ENCODE measurements at regions not wholly inside any gene's neighbourhood (a gene's known extent, or its start where the extent isn't known, plus 50 kb on each side); places are given as distances from the start of the nearest gene placed in this dataset.
"Not testable (repeated sequence)": the region's sequence is repeated elsewhere in the genome, so short reads cannot be mapped to it uniquely, and the experiment has no call there.

GRCh38 chr4:104549736-104550135, 55.0 kb upstream of the CXXC4 start:
- DNase-seq (ENCODE audit: low read depth), result no peak

GRCh38 chr4:104559502-104559901, 64.8 kb upstream of the CXXC4 start:
- DNase-seq (ENCODE audit: low read depth), result no peak

- DNase-seq (ENCODE audit: low read depth), result no peak
Observed at GRCh38 chr4:104571341-104571740, 76.6 kb upstream of the CXXC4 start.

DNA sequence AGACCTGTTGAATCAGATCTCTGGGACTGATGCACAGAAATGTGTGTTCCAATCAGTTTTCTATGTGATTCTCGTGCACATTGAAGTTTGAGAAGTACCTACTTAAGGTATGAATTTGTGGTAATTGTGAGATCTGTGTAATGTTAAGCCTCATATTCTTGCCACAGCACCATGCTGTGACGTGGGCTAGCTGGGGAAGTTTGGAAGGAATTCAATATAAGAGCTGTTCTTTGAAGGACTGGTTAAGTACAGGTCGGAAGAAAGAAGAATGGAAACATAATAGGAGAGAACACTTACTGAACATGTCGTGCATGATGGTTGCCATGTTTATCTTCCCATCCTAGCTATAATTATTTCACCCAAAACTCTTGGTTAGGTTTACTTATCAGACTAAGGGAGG, 79.7 kb upstream of the CXXC4 start:
- DNase-seq (ENCODE audit: low read depth), result no peak

GRCh38 chr4:104575278-104575677, 80.6 kb upstream of the CXXC4 start:
- no peak for DNase-seq (ENCODE audit: low read depth)

- DNase-seq (ENCODE audit: low read depth), result no peak
Observed at GRCh38 chr4:104577405-104577804, 82.7 kb upstream of the CXXC4 start.

DNA sequence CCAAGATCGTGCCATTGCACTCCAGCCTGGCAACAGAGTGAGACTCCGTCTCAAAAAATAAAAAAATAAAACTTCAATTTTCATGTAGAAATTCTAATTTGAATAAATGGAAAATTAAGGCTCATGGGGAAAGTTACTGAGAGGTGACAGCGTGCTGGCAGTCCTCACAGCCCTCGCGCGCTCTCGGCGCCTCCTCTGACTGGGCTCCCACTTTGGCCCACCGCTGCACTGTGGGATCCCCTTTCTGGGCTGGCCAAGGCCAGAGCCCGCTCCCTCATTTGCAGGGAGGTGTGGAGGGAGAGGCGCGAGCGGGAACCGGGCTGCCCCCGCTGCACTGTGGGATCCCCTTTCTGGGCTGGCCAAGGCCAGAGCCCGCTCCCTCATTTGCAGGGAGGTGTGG, 86.8 kb upstream of the CXXC4 start:
- not testable (repeated sequence) for DNase-seq (ENCODE audit: low read depth)

DNA sequence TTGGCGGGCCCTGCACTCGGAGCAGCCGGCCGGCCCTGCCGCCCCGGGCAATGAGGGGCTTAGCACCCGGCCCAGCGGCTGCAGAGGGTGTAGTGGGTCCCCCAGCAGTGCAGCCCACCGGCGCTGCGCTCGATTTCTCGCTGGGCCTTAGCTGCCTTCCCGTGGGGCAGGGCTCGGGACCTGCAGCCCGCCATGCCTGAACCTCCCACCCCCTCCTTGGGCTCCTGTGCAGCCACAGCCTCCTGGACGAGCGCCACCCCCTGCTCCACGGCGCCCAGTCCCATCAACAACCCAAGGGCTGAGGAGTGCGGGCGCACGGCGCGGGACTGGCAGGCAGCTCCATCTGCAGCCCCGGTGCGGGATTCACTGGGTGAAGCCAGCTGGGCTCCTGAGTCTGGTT, 87.4 kb upstream of the CXXC4 start:
- DNase-seq (ENCODE audit: low read depth), result not testable (repeated sequence)

GRCh38 chr4:104589264-104589868, 94.7 kb upstream of the CXXC4 start:
- no peak for DNase-seq (ENCODE audit: low read depth)

- no peak for DNase-seq (ENCODE audit: low read depth)
Observed at GRCh38 chr4:104591510-104591911, 96.8 kb upstream of the CXXC4 start.

DNA sequence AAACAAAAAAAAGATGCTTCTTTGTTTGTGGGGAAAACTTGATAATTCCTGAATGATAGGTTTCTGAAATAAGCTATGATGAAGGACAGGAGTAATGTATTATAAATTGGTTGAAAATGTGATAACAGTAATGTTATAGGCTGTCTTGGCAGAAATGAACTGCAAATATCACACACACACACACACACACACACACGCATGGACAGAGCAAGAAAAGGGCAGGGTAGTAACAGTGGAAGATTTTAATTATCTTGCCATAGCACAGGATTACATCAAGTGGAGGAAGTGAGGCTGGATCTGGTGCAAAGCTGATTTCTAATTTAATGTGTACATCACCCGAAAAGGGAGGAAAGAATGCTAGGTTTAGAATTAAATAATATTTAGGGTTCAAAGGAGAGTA, 97.5 kb upstream of the CXXC4 start:
- no peak for DNase-seq (ENCODE audit: low read depth)

GRCh38 chr4:104593019-104593418, 98.3 kb upstream of the CXXC4 start:
- no peak for DNase-seq (ENCODE audit: low read depth)

DNA sequence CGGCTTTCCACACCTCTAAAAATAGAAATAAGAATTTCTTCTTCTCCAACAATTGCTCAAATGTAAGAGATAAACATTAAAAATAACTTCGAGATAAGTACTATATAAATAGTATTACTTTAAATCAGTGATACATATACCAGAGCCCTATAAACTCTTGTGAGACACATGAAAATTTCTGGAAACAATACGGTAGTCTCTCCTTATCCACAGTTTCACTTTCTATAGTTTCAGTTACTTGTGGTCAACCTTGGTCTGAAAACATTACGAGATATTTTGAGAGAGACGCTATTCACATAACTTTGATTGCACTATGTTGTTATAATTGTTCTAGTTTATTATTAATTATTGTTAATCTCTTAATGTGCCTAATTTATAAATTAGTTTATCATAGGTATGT, 101.5 kb upstream of the CXXC4 start:
- no peak for DNase-seq (ENCODE audit: low read depth)

GRCh38 chr4:104615496-104615895, 120.8 kb upstream of the CXXC4 start:
- DNase-seq (ENCODE audit: low read depth), result no peak

DNA sequence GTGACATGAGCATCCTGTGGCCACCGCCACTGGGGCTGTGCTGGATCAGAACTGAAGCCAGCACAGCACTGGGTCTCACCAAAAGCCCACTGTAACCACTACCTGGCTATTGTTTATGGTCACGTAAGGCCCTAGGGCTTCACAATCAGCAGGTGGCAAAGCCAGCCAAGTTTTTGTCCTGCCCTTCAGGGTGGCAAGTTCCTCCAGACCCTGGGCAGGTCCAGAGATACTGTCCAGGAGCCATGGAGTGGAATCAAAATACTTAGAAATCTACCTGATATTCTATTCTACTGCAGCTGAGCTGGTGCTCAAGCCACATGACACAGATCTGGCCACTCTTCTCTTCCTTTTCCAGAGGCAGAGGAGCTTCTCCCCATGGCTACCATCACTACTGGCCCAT, 121.2 kb upstream of the CXXC4 start:
- DNase-seq (ENCODE audit: low read depth), result no peak

GRCh38 chr4:104616401-104616820, 121.7 kb upstream of the CXXC4 start:
- no peak for DNase-seq (ENCODE audit: low read depth)

- DNase-seq (ENCODE audit: low read depth), result no peak
Observed at GRCh38 chr4:104625706-104626105, 131.0 kb upstream of the CXXC4 start.

DNA sequence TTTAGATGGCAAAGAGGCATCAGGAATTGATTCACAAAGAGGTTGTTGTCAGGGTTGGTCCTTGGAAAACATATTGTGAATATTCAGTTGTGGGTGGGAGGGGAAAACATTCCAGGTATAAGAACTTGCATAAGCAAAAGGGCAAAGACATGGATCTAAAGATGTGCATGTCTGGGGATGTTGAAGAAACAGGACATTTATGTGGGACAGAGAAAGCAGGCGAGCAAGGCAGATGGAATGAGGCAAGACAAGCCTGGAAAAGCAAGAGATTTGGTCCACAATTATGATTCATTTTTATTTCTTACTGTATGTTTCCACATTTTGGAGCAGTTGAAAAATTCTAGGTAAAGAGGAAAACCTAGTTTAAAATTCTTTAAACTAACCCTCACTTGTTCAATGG, 134.9 kb upstream of the CXXC4 start:
- DNase-seq (ENCODE audit: low read depth), result no peak

DNA sequence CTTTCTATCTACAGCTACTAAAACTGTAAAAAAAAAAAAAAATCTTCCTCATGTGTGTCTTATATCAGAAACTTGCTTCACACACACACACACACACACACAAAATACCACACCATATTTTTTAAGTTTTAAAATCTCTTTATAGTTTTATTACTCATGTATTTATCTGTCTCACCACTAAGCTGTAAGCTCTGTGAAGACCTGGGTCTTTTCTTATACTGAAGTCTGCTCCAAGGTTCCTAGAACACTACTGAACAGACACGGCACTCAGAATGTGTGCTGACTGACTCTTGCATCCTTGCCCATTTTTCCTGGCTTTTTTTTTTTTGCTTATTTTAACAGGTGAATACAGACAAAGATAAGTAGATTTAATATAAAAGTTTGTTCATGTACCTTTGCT, 135.6 kb upstream of the CXXC4 start:
- DNase-seq (ENCODE audit: low read depth), result no peak

- DNase-seq (ENCODE audit: low read depth), result no peak
Observed at GRCh38 chr4:104631000-104631399, 136.3 kb upstream of the CXXC4 start.

GRCh38 chr4:104641418-104641817, 146.7 kb upstream of the CXXC4 start:
- no peak for DNase-seq (ENCODE audit: low read depth)

DNA sequence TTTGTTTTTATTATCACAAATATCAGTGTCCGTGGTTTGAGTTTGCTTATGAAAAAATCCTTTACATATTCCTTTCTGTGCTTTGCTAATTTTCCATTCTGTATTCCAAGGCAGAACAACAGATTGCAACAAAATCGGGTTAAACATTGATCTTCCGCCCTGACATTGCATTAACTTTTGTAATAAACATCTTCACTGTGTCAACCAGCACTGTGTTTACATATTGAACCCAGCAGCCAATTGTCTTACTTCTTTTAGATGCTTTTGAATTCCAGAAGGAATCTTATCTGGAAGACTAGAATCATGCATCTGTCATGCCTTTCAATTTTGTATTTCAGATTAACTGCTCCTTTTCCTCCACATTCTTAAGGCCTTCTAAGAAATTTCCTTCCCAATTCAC, 147.8 kb upstream of the CXXC4 start:
- DNase-seq (ENCODE audit: low read depth), result no peak

GRCh38 chr4:104643805-104644204, 149.1 kb upstream of the CXXC4 start:
- no peak for DNase-seq (ENCODE audit: low read depth)

DNA sequence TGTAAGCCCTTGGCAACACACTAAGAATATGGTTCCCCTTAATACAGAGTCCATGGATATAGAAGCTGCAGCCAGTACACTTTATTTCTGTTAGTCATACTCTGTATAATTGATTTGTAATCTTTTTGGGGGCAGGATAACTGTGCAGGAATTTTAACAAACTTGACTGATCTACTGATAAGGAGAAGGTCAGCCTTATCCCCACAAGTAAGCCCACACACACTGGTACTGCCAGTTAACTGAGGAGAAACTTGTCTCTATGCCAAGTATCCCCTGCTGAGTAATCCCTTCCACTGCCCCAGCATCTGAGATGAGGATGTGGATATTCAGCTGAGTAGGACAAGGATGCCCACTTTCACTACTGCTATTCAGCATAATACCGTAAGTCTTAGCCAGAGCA, 154.9 kb upstream of the CXXC4 start:
- no peak for DNase-seq (ENCODE audit: low read depth)

DNA sequence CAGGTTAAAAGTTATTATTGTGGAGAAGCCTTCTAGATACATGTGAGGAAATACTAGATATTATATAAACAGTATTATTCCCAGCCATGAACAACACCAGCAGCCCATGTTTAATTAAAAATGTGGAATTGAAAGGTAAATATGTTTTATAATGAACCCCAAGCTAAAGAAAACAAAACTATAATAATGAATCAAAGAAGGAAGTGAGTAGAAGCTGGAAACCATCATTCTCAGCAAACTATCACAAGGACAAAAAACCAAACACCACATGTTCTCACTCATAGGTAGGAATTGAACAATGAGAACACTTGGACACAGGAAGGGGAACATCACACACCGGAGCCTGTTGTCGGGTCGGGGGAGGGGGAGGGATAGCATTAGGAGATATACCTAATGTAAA, 167.6 kb upstream of the CXXC4 start:
- DNase-seq (ENCODE audit: low read depth), result not testable (repeated sequence)
